Vagina (tissue), 2 donors: ENCODE measurements at regions not wholly inside any gene's neighbourhood (a gene's known extent, or its start where the extent isn't known, plus 50 kb on each side); places are given as distances from the start of the nearest gene placed in this dataset.

Experiments used
- CTCF ChIP-seq, 3 experiments: fragments of 450-650 bp in 2 of 3; fragments of 200-600 bp in 1 of 3; sonication (generic) in 1 of 3; IDR thresholded peaks; one replicate each; pipeline ENCODE4 v1.5.1; 2017 to 2019; ENCODE audit warnings: antibody characterized with exemption in 3 of 3, mild to moderate bottlenecking in 2 of 3, moderate library complexity in 2 of 3
- POLR2A ChIP-seq, 2 donors: fragments of 450-650 bp; IDR thresholded peaks; one replicate each; pipeline ENCODE4 v1.6.1; 2017; ENCODE audit warnings: antibody characterized with exemption in 2 of 2, mild to moderate bottlenecking in 2 of 2, moderate library complexity in 2 of 2
- POLR2AphosphoS5 ChIP-seq, 2 donors: sonication (generic); formaldehyde crosslinking; IDR thresholded peaks; one replicate each; pipeline ENCODE4 v1.9.0; 2017; ENCODE audit warnings: antibody characterized with exemption in 2 of 2, mild to moderate bottlenecking in 2 of 2, low read depth in 1 of 2; ENCODE audit not compliant: insufficient read depth in 1 of 2

GRCh38 chr4:32163125-32163524, 1443.0 kb downstream of the PCDH7 start:
- TF ChIP-seq CTCF (IDR thresholded peaks at IDR 0.05) (no peak), POLR2A (IDR thresholded peaks at IDR 0.05) (no peak), POLR2AphosphoS5 (IDR thresholded peaks at IDR 0.05; ENCODE audit: insufficient read depth in 1 of 2, low read depth in 1 of 2) (no peak)
